ENCODE measurements at regions not wholly inside any gene's neighbourhood (a gene's known extent, or its start where the extent isn't known, plus 50 kb on each side); places are given as distances from the start of the nearest gene placed in this dataset.

DNA sequence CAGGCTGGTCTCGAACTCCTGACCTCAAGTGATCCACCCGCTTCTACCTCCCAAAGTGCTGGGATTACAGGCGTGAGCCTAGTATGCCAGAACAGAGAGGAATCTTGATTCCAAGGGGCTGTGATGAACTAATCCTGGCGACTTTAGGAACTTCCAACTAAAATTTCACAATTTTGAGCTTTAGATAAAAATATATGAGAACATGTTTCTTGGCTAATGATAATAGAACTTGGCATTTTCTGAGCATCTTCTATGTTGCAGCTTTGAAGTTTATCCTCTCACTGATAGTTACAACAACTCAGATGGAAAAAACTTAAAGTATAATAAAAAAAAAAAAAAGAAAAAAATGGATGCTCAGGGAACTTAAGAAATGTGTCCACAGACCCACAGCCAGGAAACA is 69.8 kb upstream of the WSCD1 start:
- TF ChIP-seq, protein P1, sequence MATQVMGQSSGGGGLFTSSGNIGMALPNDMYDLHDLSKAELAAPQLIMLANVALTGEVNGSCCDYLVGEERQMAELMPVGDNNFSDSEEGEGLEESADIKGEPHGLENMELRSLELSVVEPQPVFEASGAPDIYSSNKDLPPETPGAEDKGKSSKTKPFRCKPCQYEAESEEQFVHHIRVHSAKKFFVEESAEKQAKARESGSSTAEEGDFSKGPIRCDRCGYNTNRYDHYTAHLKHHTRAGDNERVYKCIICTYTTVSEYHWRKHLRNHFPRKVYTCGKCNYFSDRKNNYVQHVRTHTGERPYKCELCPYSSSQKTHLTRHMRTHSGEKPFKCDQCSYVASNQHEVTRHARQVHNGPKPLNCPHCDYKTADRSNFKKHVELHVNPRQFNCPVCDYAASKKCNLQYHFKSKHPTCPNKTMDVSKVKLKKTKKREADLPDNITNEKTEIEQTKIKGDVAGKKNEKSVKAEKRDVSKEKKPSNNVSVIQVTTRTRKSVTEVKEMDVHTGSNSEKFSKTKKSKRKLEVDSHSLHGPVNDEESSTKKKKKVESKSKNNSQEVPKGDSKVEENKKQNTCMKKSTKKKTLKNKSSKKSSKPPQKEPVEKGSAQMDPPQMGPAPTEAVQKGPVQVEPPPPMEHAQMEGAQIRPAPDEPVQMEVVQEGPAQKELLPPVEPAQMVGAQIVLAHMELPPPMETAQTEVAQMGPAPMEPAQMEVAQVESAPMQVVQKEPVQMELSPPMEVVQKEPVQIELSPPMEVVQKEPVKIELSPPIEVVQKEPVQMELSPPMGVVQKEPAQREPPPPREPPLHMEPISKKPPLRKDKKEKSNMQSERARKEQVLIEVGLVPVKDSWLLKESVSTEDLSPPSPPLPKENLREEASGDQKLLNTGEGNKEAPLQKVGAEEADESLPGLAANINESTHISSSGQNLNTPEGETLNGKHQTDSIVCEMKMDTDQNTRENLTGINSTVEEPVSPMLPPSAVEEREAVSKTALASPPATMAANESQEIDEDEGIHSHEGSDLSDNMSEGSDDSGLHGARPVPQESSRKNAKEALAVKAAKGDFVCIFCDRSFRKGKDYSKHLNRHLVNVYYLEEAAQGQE (IDR thresholded peaks at IDR 0.05; ENCODE audit: insufficient read depth in 1 of 2, low read depth in 2 of 2, low read length in 2 of 2): no peak
- TF ChIP-seq POLR2AphosphoS5 (IDR thresholded peaks at IDR 0.05; ENCODE audit: low read depth, low read length): no peak
- no peak for TF ChIP-seq SIN3A (IDR thresholded peaks at IDR 0.05; ENCODE audit: borderline replicate concordance, insufficient read depth, low read length)
